ENCODE measurements at regions not wholly inside any gene's neighbourhood (a gene's known extent, or its start where the extent isn't known, plus 50 kb on each side); places are given as distances from the start of the nearest gene placed in this dataset.

DNA sequence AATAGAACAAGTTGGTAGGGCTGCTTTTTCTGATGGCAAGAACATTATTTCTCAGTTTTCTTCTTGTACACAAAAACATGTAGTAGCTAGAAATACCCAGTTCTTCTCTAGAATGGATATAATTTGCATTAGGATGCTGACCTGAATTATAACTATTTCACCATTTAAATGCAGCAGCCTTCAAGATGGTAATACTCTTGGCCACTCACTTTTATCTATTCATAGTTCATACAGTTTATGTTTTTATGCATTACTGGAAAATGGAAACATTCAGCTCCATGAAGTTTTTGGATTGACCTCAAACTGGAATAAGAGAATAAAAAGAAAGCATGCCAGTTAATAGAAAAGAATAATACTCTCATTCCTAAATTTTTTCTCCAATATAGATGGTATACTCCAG lies 487.4 kb downstream of the PABPC4L start:
- Histone ChIP-seq H3K36me3 (ENCODE audit: control insufficient read depth, insufficient read depth, low read length) (no peaks in the 10 kb centered on the region), H4K5ac (ENCODE audit: low read depth, low read length) (no peak overlapping the region), H3K9me1 (ENCODE audit: insufficient read depth, low read length) (no peaks in the 10 kb centered on the region), H3K9me3 (ENCODE audit: control insufficient read depth, insufficient read depth, low read length) (no peaks in the 10 kb centered on the region), H3K4ac (ENCODE audit: low read depth, low read length) (no peak overlapping the region), H3K18ac (ENCODE audit: low read depth, low read length) (no peak overlapping the region), H3K4me2 (ENCODE audit: low read depth, low read length) (no peak overlapping the region), H3K27ac (ENCODE audit: insufficient read depth, low read length) (no peak overlapping the region), H2BK20ac (ENCODE audit: low read depth, low read length) (no peak overlapping the region), H2AFZ (replicated peaks; ENCODE audit: low read length, poor library complexity) (no peak overlapping the region), H4K8ac (ENCODE audit: low read depth in 2 of 2, low read length in 2 of 2) (no peak overlapping the region), H2AK5ac (ENCODE audit: low read depth, low read length) (no peak overlapping the region), H4K91ac (ENCODE audit: insufficient read depth, low read depth, low read length) (no peak overlapping the region), H3K56ac (ENCODE audit: extremely low read depth, insufficient read depth, low read length) (no peak overlapping the region), H2AK9ac (replicated peaks; ENCODE audit: low read depth, low read length, poor library complexity) (no peak overlapping the region), H3K14ac (replicated peaks; ENCODE audit: low read depth, low read length) (no peak overlapping the region), H3K27me3 (ENCODE audit: control insufficient read depth, insufficient read depth, low read length) (no peaks in the 10 kb centered on the region), H2BK15ac (ENCODE audit: low read depth, low read length) (no peak overlapping the region), H3K79me1 (ENCODE audit: low read depth in 1 of 2, low read length in 2 of 2) (no peaks in the 10 kb centered on the region), H3K4me3 (ENCODE audit: insufficient read depth, low read depth, low read length) (no peak overlapping the region), H3K4me1 (ENCODE audit: control insufficient read depth, insufficient read depth, low read length) (no peaks in the 10 kb centered on the region), H3K9ac (ENCODE audit: low read depth, low read length) (no peak overlapping the region), H4K20me1 (ENCODE audit: insufficient read depth, low read length) (no peaks in the 10 kb centered on the region), H2BK120ac (ENCODE audit: low read depth, low read length) (no peak overlapping the region), H2BK5ac (ENCODE audit: low read depth, low read length, poor library complexity, severe bottlenecking) (no peak overlapping the region), H3K23ac (ENCODE audit: low read depth, low read length) (no peak overlapping the region)
- POLR2A ChIA-PET (ENCODE audit: unreplicated experiment), result no interaction called here
- in situ Hi-C loops (cut with MboI; ENCODE audit: low sequenced_read_pairs), result no loop called here
- CTCF ChIA-PET, result no interaction called here
- intact Hi-C loops (cut with micrococcal nuclease), result no loop called here
- TF ChIP-seq, protein P1, sequence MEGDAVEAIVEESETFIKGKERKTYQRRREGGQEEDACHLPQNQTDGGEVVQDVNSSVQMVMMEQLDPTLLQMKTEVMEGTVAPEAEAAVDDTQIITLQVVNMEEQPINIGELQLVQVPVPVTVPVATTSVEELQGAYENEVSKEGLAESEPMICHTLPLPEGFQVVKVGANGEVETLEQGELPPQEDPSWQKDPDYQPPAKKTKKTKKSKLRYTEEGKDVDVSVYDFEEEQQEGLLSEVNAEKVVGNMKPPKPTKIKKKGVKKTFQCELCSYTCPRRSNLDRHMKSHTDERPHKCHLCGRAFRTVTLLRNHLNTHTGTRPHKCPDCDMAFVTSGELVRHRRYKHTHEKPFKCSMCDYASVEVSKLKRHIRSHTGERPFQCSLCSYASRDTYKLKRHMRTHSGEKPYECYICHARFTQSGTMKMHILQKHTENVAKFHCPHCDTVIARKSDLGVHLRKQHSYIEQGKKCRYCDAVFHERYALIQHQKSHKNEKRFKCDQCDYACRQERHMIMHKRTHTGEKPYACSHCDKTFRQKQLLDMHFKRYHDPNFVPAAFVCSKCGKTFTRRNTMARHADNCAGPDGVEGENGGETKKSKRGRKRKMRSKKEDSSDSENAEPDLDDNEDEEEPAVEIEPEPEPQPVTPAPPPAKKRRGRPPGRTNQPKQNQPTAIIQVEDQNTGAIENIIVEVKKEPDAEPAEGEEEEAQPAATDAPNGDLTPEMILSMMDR (conservative IDR thresholded peaks at IDR 0.05; ENCODE audit: low read depth, low read length), result no peak
- TF ChIP-seq SMC3 (IDR thresholded peaks at IDR 0.05; ENCODE audit: low read depth, low read length), result no peak
- TF ChIP-seq MXI1 (IDR thresholded peaks at IDR 0.05; ENCODE audit: borderline replicate concordance, low read depth, low read length), result no peak
- TF ChIP-seq, protein P2, sequence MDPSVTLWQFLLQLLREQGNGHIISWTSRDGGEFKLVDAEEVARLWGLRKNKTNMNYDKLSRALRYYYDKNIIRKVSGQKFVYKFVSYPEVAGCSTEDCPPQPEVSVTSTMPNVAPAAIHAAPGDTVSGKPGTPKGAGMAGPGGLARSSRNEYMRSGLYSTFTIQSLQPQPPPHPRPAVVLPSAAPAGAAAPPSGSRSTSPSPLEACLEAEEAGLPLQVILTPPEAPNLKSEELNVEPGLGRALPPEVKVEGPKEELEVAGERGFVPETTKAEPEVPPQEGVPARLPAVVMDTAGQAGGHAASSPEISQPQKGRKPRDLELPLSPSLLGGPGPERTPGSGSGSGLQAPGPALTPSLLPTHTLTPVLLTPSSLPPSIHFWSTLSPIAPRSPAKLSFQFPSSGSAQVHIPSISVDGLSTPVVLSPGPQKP (IDR thresholded peaks at IDR 0.05; ENCODE audit: borderline replicate concordance, low read depth, low read length), result no peak
- no peak for TF ChIP-seq BHLHE40 (IDR thresholded peaks at IDR 0.05; ENCODE audit: low read depth, low read length)
- TF ChIP-seq FOS (IDR thresholded peaks at IDR 0.05; ENCODE audit: low read depth, low read length), result no peak
- TF ChIP-seq MAZ (IDR thresholded peaks at IDR 0.05; ENCODE audit: borderline replicate concordance, low read depth, low read length), result no peak
- no TSS peak for BruUV-seq (replicated peaks)
- DNase-seq, result no peak
- dilution Hi-C loops (cut with HindIII; ENCODE audit: low sequenced_read_pairs, unreplicated experiment), result no loop called here
- ATAC-seq (ENCODE audit: low read depth), result no peak

Data from IMR-90 (cell line).